HepG2 (cell line): ENCODE measurements at regions not wholly inside any gene's neighbourhood (a gene's known extent, or its start where the extent isn't known, plus 50 kb on each side); places are given as distances from the start of the nearest gene placed in this dataset.

Source experiments
- AGO1 ChIP-seq: fragments of 200-400 bp; formaldehyde crosslinking; IDR thresholded peaks from 2 replicates; pipeline ENCODE4 v1.6.1; 2017; ENCODE audit warnings: mild to moderate bottlenecking, low read depth, low read length, moderate library complexity; ENCODE audit not compliant: poor library complexity, severe bottlenecking
- AHR ChIP-seq: IDR thresholded peaks from 2 replicates; pipeline ENCODE4 v1.6.1; 2018; ENCODE audit warnings: missing genetic modification reagents, missing compliant biosample characterization
- E2F2 ChIP-seq: sonication (generic); formaldehyde crosslinking; IDR thresholded peaks from 2 replicates; pipeline ENCODE4 v1.4.0; 2020; ENCODE audit warnings: missing genetic modification reagents, borderline replicate concordance
- EP300 ChIP-seq, 3 experiments: sonication (generic) in 1 of 3; formaldehyde crosslinking in 1 of 3; IDR thresholded peaks; 2 replicates each; pipeline versions ENCODE4 v1.5.1 to v1.6.1; 2011 to 2020; ENCODE audit warnings: low read depth in 2 of 3, low read length in 2 of 3, borderline replicate concordance in 1 of 3, improper control_type of control experiment in 1 of 3, mild to moderate bottlenecking in 1 of 3, missing genetic modification reagents in 1 of 3, moderate library complexity in 1 of 3
- FOXK2 ChIP-seq: fragments of 450-650 bp; IDR thresholded peaks from 2 replicates; pipeline ENCODE4 v1.6.1; 2016
- PCBP2 ChIP-seq: fragments of 200-400 bp; formaldehyde crosslinking; optimal IDR thresholded peaks from 2 replicates; pipeline ENCODE3; 2018; ENCODE audit warnings: low read length, low read depth; ENCODE audit not compliant: poor library complexity, severe bottlenecking
- POLR2AphosphoS5 ChIP-seq: IDR thresholded peaks from 2 replicates; pipeline ENCODE4 v1.6.1; 2012; ENCODE audit warnings: low read depth, low read length
- SMARCE1 ChIP-seq: fragments of 450-650 bp; IDR thresholded peaks from 2 replicates; pipeline ENCODE4 v1.6.1; 2017; ENCODE audit warnings: borderline replicate concordance
- SOX13 ChIP-seq, 3 experiments: fragments of 450-650 bp in 1 of 3; sonication (generic) in 1 of 3; formaldehyde crosslinking in 1 of 3; IDR thresholded peaks in 2 of 3; conservative IDR thresholded peaks in 1 of 3; 2 replicates each; pipeline versions ENCODE4 v1.5.0 to v1.6.1; 2016 to 2020; ENCODE audit warnings: antibody characterized with exemption in 1 of 3, mild to moderate bottlenecking in 1 of 3, missing compliant biosample characterization in 1 of 3, missing genetic modification reagents in 1 of 3, moderate library complexity in 1 of 3
- XRCC5 ChIP-seq: fragments of 200-400 bp; formaldehyde crosslinking; optimal IDR thresholded peaks from 2 replicates; pipeline ENCODE3; 2017; ENCODE audit warnings: mild to moderate bottlenecking, low read length
- ZNF333 ChIP-seq: sonication (generic); formaldehyde crosslinking; IDR thresholded peaks from 2 replicates; pipeline ENCODE4 v1.4.0; 2020; ENCODE audit warnings: mild to moderate bottlenecking, missing genetic modification reagents, borderline replicate concordance
- ZNF510 ChIP-seq: sonication (generic); formaldehyde crosslinking; IDR thresholded peaks from 2 replicates; pipeline ENCODE4 v1.4.0; 2020; ENCODE audit warnings: low read depth, mild to moderate bottlenecking, missing genetic modification reagents
- ZNF709 ChIP-seq: sonication (generic); formaldehyde crosslinking; IDR thresholded peaks from 2 replicates; pipeline ENCODE4 v1.5.0; 2020; ENCODE audit warnings: mild to moderate bottlenecking, missing genetic modification reagents
- ZSCAN25 ChIP-seq: sonication (generic); formaldehyde crosslinking; IDR thresholded peaks from 2 replicates; pipeline ENCODE4 v1.8.0; 2022; ENCODE audit warnings: mild to moderate bottlenecking, missing genetic modification reagents
- TF ChIP-seq, protein P1 (sequence below): sonication (generic); formaldehyde crosslinking; conservative IDR thresholded peaks from 2 replicates; pipeline ENCODE4 v1.4.0; 2020; ENCODE audit warnings: missing genetic modification reagents
- TF ChIP-seq, protein P2 (sequence below): sonication (generic); formaldehyde crosslinking; IDR thresholded peaks from 2 replicates; pipeline ENCODE4 v1.5.1; 2020; ENCODE audit warnings: missing genetic modification reagents, mild to moderate bottlenecking, borderline replicate concordance
- TF ChIP-seq, protein P3 (sequence below): sonication (generic); formaldehyde crosslinking; IDR thresholded peaks from 2 replicates; pipeline ENCODE4 v1.4.0; 2020; ENCODE audit warnings: missing genetic modification reagents

DNA sequence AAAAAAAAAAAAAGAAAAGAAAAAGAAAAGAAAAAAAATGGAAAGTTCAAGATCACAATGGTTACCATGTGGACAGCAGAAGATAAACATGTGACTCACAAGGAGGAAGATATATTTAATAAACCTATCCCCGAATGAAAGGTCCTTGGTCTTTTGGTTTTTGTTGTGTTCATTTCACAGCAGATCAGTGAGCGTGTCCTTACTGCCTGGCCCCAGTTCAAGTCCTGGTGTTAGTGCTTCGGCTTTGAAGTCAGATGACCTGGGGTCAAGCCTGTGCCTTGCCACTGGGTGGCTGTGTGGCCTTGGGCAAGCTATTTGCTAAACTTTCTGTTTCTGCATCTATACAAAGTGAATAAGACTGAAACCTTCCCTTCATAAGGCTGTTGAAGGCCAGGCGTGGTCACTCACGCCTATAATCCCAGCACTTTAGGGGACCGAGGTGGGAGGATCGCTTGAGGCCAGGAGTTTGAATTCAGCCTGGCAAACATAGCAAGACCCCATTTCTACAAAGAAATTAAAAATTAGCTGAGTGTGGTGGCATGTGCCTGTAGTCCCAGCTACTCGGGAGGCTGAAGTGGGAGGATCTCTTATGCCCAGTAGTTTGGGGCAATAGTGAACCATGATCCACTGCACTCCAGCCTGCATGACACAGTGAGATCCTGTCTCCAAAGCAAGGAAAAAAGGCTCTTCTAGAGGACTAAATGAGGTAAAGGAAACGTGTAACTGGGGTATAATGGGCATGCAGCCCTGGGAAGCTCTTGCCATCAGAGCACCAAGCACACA lies 94.5 kb upstream of the SPATA31D4 start (continued):
- no peak for TF ChIP-seq AHR (CRISPR knock-in tag)
- TF ChIP-seq ZNF510: no peak
- TF ChIP-seq SMARCE1: no peak
- TF ChIP-seq E2F2: no peak
- TF ChIP-seq, protein P1, sequence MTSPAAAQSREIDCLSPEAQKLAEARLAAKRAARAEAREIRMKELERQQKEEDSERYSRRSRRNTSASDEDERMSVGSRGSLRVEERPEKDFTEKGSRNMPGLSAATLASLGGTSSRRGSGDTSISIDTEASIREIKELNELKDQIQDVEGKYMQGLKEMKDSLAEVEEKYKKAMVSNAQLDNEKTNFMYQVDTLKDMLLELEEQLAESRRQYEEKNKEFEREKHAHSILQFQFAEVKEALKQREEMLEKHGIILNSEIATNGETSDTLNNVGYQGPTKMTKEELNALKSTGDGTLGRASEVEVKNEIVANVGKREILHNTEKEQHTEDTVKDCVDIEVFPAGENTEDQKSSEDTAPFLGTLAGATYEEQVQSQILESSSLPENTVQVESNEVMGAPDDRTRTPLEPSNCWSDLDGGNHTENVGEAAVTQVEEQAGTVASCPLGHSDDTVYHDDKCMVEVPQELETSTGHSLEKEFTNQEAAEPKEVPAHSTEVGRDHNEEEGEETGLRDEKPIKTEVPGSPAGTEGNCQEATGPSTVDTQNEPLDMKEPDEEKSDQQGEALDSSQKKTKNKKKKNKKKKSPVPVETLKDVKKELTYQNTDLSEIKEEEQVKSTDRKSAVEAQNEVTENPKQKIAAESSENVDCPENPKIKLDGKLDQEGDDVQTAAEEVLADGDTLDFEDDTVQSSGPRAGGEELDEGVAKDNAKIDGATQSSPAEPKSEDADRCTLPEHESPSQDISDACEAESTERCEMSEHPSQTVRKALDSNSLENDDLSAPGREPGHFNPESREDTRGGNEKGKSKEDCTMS (CRISPR knock-in tag): no peak
- no peak for TF ChIP-seq SOX13 (IDR thresholded peaks at IDR 0.05)
- peak in 1 of 2 experiments; percentile 83; a peak in 2 of 4 replicates for TF ChIP-seq SOX13 (CRISPR knock-in tag; conservative IDR thresholded peaks at IDR 0.05 in 1 of 2, IDR thresholded peaks at IDR 0.05 in 1 of 2)
- no peak for TF ChIP-seq POLR2AphosphoS5
- TF ChIP-seq ZNF333 (CRISPR knock-in tag): no peak
- TF ChIP-seq, protein P2, sequence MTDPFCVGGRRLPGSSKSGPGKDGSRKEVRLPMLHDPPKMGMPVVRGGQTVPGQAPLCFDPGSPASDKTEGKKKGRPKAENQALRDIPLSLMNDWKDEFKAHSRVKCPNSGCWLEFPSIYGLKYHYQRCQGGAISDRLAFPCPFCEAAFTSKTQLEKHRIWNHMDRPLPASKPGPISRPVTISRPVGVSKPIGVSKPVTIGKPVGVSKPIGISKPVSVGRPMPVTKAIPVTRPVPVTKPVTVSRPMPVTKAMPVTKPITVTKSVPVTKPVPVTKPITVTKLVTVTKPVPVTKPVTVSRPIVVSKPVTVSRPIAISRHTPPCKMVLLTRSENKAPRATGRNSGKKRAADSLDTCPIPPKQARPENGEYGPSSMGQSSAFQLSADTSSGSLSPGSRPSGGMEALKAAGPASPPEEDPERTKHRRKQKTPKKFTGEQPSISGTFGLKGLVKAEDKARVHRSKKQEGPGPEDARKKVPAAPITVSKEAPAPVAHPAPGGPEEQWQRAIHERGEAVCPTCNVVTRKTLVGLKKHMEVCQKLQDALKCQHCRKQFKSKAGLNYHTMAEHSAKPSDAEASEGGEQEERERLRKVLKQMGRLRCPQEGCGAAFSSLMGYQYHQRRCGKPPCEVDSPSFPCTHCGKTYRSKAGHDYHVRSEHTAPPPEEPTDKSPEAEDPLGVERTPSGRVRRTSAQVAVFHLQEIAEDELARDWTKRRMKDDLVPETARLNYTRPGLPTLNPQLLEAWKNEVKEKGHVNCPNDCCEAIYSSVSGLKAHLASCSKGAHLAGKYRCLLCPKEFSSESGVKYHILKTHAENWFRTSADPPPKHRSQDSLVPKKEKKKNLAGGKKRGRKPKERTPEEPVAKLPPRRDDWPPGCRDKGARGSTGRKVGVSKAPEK (CRISPR knock-in tag): no peak
- TF ChIP-seq ZSCAN25 (CRISPR knock-in tag): no peak
- 0 out of 2 replicates have a peak, but pooled peaks have one; percentile 23 for TF ChIP-seq ZNF709 (CRISPR knock-in tag)
- peak in 1 of 2 experiments; percentile 61; a peak in 2 of 4 replicates for TF ChIP-seq EP300 (IDR thresholded peaks at IDR 0.05; ENCODE audit: low read depth in 2 of 2, low read length in 2 of 2)
- TF ChIP-seq EP300 (CRISPR knock-in tag; IDR thresholded peaks at IDR 0.05; ENCODE audit: borderline replicate concordance): peak; percentile 59; the same call in 1 of the 2 replicates
- TF ChIP-seq XRCC5: no peak
- no peak for TF ChIP-seq PCBP2
- TF ChIP-seq, protein P3, sequence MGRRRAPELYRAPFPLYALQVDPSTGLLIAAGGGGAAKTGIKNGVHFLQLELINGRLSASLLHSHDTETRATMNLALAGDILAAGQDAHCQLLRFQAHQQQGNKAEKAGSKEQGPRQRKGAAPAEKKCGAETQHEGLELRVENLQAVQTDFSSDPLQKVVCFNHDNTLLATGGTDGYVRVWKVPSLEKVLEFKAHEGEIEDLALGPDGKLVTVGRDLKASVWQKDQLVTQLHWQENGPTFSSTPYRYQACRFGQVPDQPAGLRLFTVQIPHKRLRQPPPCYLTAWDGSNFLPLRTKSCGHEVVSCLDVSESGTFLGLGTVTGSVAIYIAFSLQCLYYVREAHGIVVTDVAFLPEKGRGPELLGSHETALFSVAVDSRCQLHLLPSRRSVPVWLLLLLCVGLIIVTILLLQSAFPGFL: no peak
- TF ChIP-seq FOXK2: no peak
- no peak for TF ChIP-seq AGO1
